Transverse colon (tissue), 4 donors: ENCODE measurements at regions not wholly inside any gene's neighbourhood (a gene's known extent, or its start where the extent isn't known, plus 50 kb on each side); places are given as distances from the start of the nearest gene placed in this dataset.
"Not testable (repeated sequence)": the region's sequence is repeated elsewhere in the genome, so short reads cannot be mapped to it uniquely, and the experiment has no call there.

Experiments used
- EP300 ChIP-seq: sonication (generic); formaldehyde crosslinking; IDR thresholded peaks from one replicate; pipeline ENCODE4 v1.6.1; 2017; ENCODE audit warnings: antibody characterized with exemption, low read depth
- POLR2AphosphoS5 ChIP-seq, 3 donors: sonication (generic); formaldehyde crosslinking; IDR thresholded peaks; one replicate each; pipeline ENCODE4 v1.6.1; 2016; ENCODE audit warnings: antibody characterized with exemption in 3 of 3
- TF ChIP-seq, protein P1 (sequence below), 5 experiments: fragments of 200-600 bp in 3 of 5; fragments of 450-650 bp in 2 of 5; sonication (generic) in 3 of 5; IDR thresholded peaks; 1 replicate in 2 of 5; 2 replicates in 3 of 5; pipeline ENCODE4 v1.5.1; 2016 to 2017; ENCODE audit warnings: antibody characterized with exemption in 5 of 5, inconsistent platforms in 3 of 5, mild to moderate bottlenecking in 2 of 5, moderate library complexity in 1 of 5

DNA sequence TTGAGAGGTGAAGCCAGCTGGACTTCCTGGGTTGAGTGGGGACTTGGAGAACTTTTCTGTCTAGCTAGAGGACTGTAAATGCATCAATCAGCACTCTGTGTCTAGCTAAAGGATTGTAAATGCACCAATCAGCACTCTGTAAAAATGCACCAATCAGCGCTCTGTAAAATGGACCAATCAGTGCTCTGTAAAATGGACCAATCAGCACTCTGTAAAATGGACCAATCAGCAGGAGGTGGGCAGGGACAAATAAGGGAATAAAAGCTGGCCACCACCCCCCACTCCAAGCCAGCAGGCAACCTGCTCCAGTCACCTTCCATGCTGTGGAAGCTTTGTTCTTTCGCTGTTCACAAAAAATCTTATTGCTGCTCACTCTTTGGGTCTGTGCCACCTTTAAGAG is 390.4 kb downstream of the RPS24 start:
- TF ChIP-seq, protein P1, sequence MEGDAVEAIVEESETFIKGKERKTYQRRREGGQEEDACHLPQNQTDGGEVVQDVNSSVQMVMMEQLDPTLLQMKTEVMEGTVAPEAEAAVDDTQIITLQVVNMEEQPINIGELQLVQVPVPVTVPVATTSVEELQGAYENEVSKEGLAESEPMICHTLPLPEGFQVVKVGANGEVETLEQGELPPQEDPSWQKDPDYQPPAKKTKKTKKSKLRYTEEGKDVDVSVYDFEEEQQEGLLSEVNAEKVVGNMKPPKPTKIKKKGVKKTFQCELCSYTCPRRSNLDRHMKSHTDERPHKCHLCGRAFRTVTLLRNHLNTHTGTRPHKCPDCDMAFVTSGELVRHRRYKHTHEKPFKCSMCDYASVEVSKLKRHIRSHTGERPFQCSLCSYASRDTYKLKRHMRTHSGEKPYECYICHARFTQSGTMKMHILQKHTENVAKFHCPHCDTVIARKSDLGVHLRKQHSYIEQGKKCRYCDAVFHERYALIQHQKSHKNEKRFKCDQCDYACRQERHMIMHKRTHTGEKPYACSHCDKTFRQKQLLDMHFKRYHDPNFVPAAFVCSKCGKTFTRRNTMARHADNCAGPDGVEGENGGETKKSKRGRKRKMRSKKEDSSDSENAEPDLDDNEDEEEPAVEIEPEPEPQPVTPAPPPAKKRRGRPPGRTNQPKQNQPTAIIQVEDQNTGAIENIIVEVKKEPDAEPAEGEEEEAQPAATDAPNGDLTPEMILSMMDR (IDR thresholded peaks at IDR 0.05): not testable (repeated sequence)
- not testable (repeated sequence) for TF ChIP-seq POLR2AphosphoS5 (IDR thresholded peaks at IDR 0.05); EP300
